Hepatocyte (in vitro differentiated cells): ENCODE measurements at regions not wholly inside any gene's neighbourhood (a gene's known extent, or its start where the extent isn't known, plus 50 kb on each side); places are given as distances from the start of the nearest gene placed in this dataset.

Experiments used
- DNase-seq: peaks from one replicate; pipeline ENCODE4 v3.0.0-alpha.2; 2016; ENCODE audit warnings: low spot score
- H2AFZ ChIP-seq: fragments of 200-600 bp; sonication (generic); 2 replicates; pipeline ENCODE4 v1.6.0; 2016; ENCODE audit warnings: antibody characterized with exemption, mild to moderate bottlenecking
- H3K27ac ChIP-seq: fragments of 200-600 bp; sonication (generic); 2 replicates; pipeline ENCODE4 v1.5.1; 2016; ENCODE audit warnings: mild to moderate bottlenecking
- H3K27me3 ChIP-seq: fragments of 200-600 bp; sonication (generic); 2 replicates; pipeline ENCODE4 v1.6.1; 2016
- H3K36me3 ChIP-seq: fragments of 200-600 bp; sonication (generic); replicated peaks from 2 replicates; pipeline ENCODE4 v1.5.1; 2016; ENCODE audit warnings: low read depth; ENCODE audit not compliant: insufficient read depth
- H3K4me1 ChIP-seq: fragments of 200-600 bp; sonication (generic); 2 replicates; pipeline ENCODE4 v1.5.1; 2016; ENCODE audit warnings: mild to moderate bottlenecking, moderate library complexity; ENCODE audit not compliant: insufficient read depth
- H3K4me2 ChIP-seq: fragments of 200-600 bp; sonication (generic); 2 replicates; pipeline ENCODE4 v1.6.0; 2016
- H3K4me3 ChIP-seq: fragments of 200-600 bp; sonication (generic); 2 replicates; pipeline ENCODE4 v1.5.1; 2016; ENCODE audit warnings: mild to moderate bottlenecking
- H3K79me2 ChIP-seq: fragments of 200-600 bp; sonication (generic); 2 replicates; pipeline ENCODE4 v1.6.0; 2017; ENCODE audit warnings: mild to moderate bottlenecking
- H3K9me2 ChIP-seq: fragments of 200-600 bp; sonication (generic); replicated peaks from 2 replicates; pipeline ENCODE4 v1.6.0; 2017; ENCODE audit warnings: mild to moderate bottlenecking; ENCODE audit not compliant: insufficient read depth
- H3K9me3 ChIP-seq: fragments of 200-600 bp; sonication (generic); 2 replicates; pipeline ENCODE4 v1.5.1; 2016; ENCODE audit warnings: low read depth, mild to moderate bottlenecking
- H4K20me1 ChIP-seq: fragments of 200-600 bp; sonication (generic); 2 replicates; pipeline ENCODE4 v1.6.0; 2016; ENCODE audit warnings: mild to moderate bottlenecking; ENCODE audit not compliant: insufficient read depth, poor library complexity, severe bottlenecking
- EZH2 ChIP-seq: fragments of 200-600 bp; sonication (generic); IDR thresholded peaks from 2 replicates; pipeline ENCODE4 v1.6.1; 2016; ENCODE audit warnings: antibody characterized with exemption, mild to moderate bottlenecking, borderline replicate concordance
- EZH2phosphoT487 ChIP-seq: fragments of 200-600 bp; sonication (generic); IDR thresholded peaks from one replicate; pipeline ENCODE4 v1.6.1; 2018; ENCODE audit warnings: antibody characterized with exemption, mild to moderate bottlenecking, low read depth, moderate library complexity; ENCODE audit not compliant: unreplicated experiment, severe bottlenecking
- WGBS: methylation state at CpG from one replicate; pipeline ENCODE4 v1.1.6; 2016; ENCODE audit warnings: low lambda C conversion rate; ENCODE audit errors: missing lambda C conversion rate; 5-methylcytosine and 5-hydroxymethylcytosine counted together
- TF ChIP-seq, protein P1 (sequence below): fragments of 200-600 bp; sonication (generic); IDR thresholded peaks from 2 replicates; pipeline ENCODE4 v1.5.1; 2016; ENCODE audit warnings: antibody characterized with exemption, mild to moderate bottlenecking; ENCODE audit not compliant: poor library complexity

DNA sequence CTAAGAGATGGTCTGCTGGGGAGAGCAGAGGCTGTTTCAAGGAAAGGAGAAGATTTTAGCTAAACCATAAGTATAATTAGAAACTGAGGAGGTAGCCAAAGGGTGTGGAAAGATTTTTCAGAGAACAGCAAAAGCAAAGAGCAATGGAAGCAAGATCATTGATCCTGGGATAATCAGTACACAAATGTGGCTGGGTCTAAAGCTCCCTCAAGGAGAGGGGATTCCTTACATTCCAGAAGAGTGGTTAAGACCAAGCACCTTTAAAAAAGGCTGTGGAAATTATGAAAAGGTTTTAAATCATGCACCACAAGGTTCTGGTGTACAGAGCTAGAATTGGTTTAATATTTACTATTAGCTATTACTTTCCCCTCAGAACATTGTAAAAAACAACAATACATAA is 246.0 kb upstream of the UBE2E3 start:
- peak overlapping the region; percentile 3 for H2AFZ ChIP-seq
- no peak overlapping the region for H3K27ac ChIP-seq
- DNase-seq, result no peak
- no peaks in the 10 kb centered on the region for H3K9me2 ChIP-seq
- no peaks in the 10 kb centered on the region for H3K36me3 ChIP-seq
- H4K20me1 ChIP-seq, result no peaks in the 10 kb centered on the region
- H3K4me1 ChIP-seq, result no peaks in the 10 kb centered on the region
- no peaks in the 10 kb centered on the region for H3K27me3 ChIP-seq
- H3K4me3 ChIP-seq, result no peak overlapping the region
- TF ChIP-seq EZH2phosphoT487 (no peak), EZH2 (no peak)
- TF ChIP-seq, protein P1, sequence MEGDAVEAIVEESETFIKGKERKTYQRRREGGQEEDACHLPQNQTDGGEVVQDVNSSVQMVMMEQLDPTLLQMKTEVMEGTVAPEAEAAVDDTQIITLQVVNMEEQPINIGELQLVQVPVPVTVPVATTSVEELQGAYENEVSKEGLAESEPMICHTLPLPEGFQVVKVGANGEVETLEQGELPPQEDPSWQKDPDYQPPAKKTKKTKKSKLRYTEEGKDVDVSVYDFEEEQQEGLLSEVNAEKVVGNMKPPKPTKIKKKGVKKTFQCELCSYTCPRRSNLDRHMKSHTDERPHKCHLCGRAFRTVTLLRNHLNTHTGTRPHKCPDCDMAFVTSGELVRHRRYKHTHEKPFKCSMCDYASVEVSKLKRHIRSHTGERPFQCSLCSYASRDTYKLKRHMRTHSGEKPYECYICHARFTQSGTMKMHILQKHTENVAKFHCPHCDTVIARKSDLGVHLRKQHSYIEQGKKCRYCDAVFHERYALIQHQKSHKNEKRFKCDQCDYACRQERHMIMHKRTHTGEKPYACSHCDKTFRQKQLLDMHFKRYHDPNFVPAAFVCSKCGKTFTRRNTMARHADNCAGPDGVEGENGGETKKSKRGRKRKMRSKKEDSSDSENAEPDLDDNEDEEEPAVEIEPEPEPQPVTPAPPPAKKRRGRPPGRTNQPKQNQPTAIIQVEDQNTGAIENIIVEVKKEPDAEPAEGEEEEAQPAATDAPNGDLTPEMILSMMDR, result no peak
- H3K9me3 ChIP-seq, result no peaks in the 10 kb centered on the region
- no peaks in the 10 kb centered on the region for H3K79me2 ChIP-seq
- H3K4me2 ChIP-seq, result no peak overlapping the region

DNA sequence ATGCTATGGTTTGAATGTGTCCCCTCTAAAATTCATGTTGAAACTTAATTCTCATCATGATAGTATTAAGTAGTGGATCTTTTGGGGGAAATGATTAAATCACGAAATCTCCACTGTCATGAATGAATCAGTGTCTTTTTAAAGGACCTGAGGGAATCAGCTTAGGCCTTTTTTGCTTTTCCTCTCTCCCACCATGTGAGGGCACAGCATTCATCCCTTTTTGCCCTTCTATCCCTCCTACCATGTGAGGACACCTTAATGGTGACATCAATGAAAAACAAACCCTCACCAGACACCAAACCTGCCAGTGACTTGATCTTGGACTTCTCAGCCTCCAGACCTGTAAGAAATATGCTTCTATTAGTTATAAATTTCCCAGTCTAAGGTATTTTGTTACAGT is 247.1 kb upstream of the UBE2E3 start:
- H2AFZ ChIP-seq, result no peak overlapping the region
- no peaks in the 10 kb centered on the region for H3K36me3 ChIP-seq
- no peaks in the 10 kb centered on the region for H3K27me3 ChIP-seq
- H3K27ac ChIP-seq, result no peak overlapping the region
- DNase-seq, result no peak
- no peak overlapping the region for H3K4me2 ChIP-seq
- H3K9me2 ChIP-seq, result no peaks in the 10 kb centered on the region
- H3K9me3 ChIP-seq, result no peaks in the 10 kb centered on the region
- H3K4me1 ChIP-seq, result no peaks in the 10 kb centered on the region
- no peak overlapping the region for H3K4me3 ChIP-seq
- WGBS, result 100% methylated on average over 1 of the region's 1 CpG
- no peaks in the 10 kb centered on the region for H3K79me2 ChIP-seq
- no peaks in the 10 kb centered on the region for H4K20me1 ChIP-seq
- TF ChIP-seq EZH2phosphoT487 (no peak), EZH2 (no peak)
- TF ChIP-seq, protein P1, result no peak

GRCh38 chr2:180732337-180732736 is 248.1 kb upstream of the UBE2E3 start:
- WGBS, result 98% methylated on average over 3 of the region's 3 CpGs
- H3K79me2 ChIP-seq, result no peaks in the 10 kb centered on the region
- no peak overlapping the region for H3K27ac ChIP-seq
- no peaks in the 10 kb centered on the region for H3K36me3 ChIP-seq
- H3K9me2 ChIP-seq, result no peaks in the 10 kb centered on the region
- H4K20me1 ChIP-seq, result no peaks in the 10 kb centered on the region
- H2AFZ ChIP-seq, result no peak overlapping the region
- H3K9me3 ChIP-seq, result no peaks in the 10 kb centered on the region
- TF ChIP-seq, protein P1, result no peak
- no peak for TF ChIP-seq EZH2phosphoT487
- TF ChIP-seq EZH2, result no peak
- H3K27me3 ChIP-seq, result no peaks in the 10 kb centered on the region
- DNase-seq, result no peak
- no peak overlapping the region for H3K4me2 ChIP-seq
- no peak overlapping the region for H3K4me3 ChIP-seq
- no peaks in the 10 kb centered on the region for H3K4me1 ChIP-seq

- Histone ChIP-seq H3K9me3 (no peaks in the 10 kb centered on the region), H3K4me1 (no peaks in the 10 kb centered on the region), H3K36me3 (no peaks in the 10 kb centered on the region), H3K79me2 (no peaks in the 10 kb centered on the region), H3K4me2 (no peak overlapping the region), H3K27ac (no peak overlapping the region), H4K20me1 (no peaks in the 10 kb centered on the region), H3K27me3 (no peaks in the 10 kb centered on the region), H3K9me2 (no peaks in the 10 kb centered on the region), H3K4me3 (no peak overlapping the region), H2AFZ (no peak overlapping the region)
- TF ChIP-seq EZH2 (no peak), EZH2phosphoT487 (no peak)
- TF ChIP-seq, protein P1, result no peak
- DNase-seq, result no peak
- WGBS, result 83% methylated on average over 2 of the region's 2 CpGs
These were observed 249.4 kb upstream of the UBE2E3 start for GRCh38 chr2:180730976-180731375.
